Gastrocnemius medialis (tissue), 4 donors: ENCODE measurements at regions not wholly inside any gene's neighbourhood (a gene's known extent, or its start where the extent isn't known, plus 50 kb on each side); places are given as distances from the start of the nearest gene placed in this dataset.

Experiments
- ATAC-seq, 2 donors: fragments of 150-250 bp; one replicate each; pipeline ENCODE4 v1.9.1; 2016
- DNase-seq, 2 donors: peaks; one replicate each; pipeline ENCODE4 v3.0.0-alpha.2; 2019
- H3K27ac ChIP-seq, 4 donors: fragments of 200-600 bp; sonication (generic); 1 replicate in 1 of 4; 2 replicates in 3 of 4; pipeline ENCODE4 v1.5.1; 2016 to 2018; ENCODE audit warnings: mild to moderate bottlenecking in 2 of 4, moderate library complexity in 1 of 4
- H3K27me3 ChIP-seq, 3 donors: fragments of 200-600 bp; sonication (generic) in 2 of 3; 1 replicate in 1 of 3; 2 replicates in 2 of 3; pipeline versions ENCODE4 v1.5.1 to v1.6.0; 2016 to 2019; ENCODE audit warnings: mild to moderate bottlenecking in 1 of 3, moderate library complexity in 1 of 3
- H3K36me3 ChIP-seq, 2 donors: fragments of 200-600 bp; sonication (generic) in 1 of 2; one replicate each; pipeline ENCODE4 v1.5.1; 2017 to 2018
- H3K4me1 ChIP-seq, 2 donors: fragments of 200-600 bp; sonication (generic) in 1 of 2; one replicate each; pipeline ENCODE4 v1.5.1; 2016 to 2017; ENCODE audit warnings: mild to moderate bottlenecking in 2 of 2
- H3K4me3 ChIP-seq, 4 donors: fragments of 200-600 bp; sonication (generic) in 3 of 4; 1 replicate in 1 of 4; 2 replicates in 3 of 4; pipeline ENCODE4 v1.5.1; 2016 to 2019; ENCODE audit warnings: mild to moderate bottlenecking in 2 of 4
- H3K9me3 ChIP-seq, 3 donors: fragments of 200-600 bp; sonication (generic) in 2 of 3; 1 replicate in 1 of 3; 2 replicates in 2 of 3; pipeline ENCODE4 v1.5.1; 2016 to 2019
- CTCF ChIP-seq, 5 experiments: fragments of 450-650 bp in 3 of 5; fragments of 200-600 bp in 2 of 5; sonication (generic) in 2 of 5; IDR thresholded peaks in 4 of 5; conservative IDR thresholded peaks in 1 of 5; 1 replicate in 4 of 5; 2 replicates in 1 of 5; pipeline ENCODE4 v1.5.1; 2016 to 2019; ENCODE audit warnings: antibody characterized with exemption in 5 of 5, mild to moderate bottlenecking in 3 of 5, moderate library complexity in 3 of 5
- POLR2A ChIP-seq, 2 donors: fragments of 450-650 bp; IDR thresholded peaks; one replicate each; pipeline ENCODE4 v1.6.1; 2017; ENCODE audit warnings: antibody characterized with exemption in 2 of 2, mild to moderate bottlenecking in 2 of 2, moderate library complexity in 2 of 2
- in situ Hi-C, 4 donors: fragments of 200-750 bp; cut with MboI; loops; one replicate each; pipeline versions ENCODE4 v1.15.0 to v1.8.0; 2017; ENCODE audit warnings: low sequenced_read_pairs in 4 of 4
- intact Hi-C: fragments of 100-400 bp; cut with DNase I; formaldehyde crosslinking; loops from one replicate; pipeline ENCODE4 v1.15.1; 2023; ENCODE audit warnings: low total_unique reads

GRCh38 chr20:40838509-40838908 lies 149.5 kb upstream of the MAFB start:
- intact Hi-C loops: no loop called here
- H3K9me3 ChIP-seq: peaks cover 0 to 3% (median 0%) of the 10 kb centered on the region in 3 donors
- no peak overlapping the region for H3K4me3 ChIP-seq
- DNase-seq (no peak), ATAC-seq (no peak)
- no peaks in the 10 kb centered on the region for H3K36me3 ChIP-seq
- H3K27ac ChIP-seq: no peak overlapping the region
- no peaks in the 10 kb centered on the region for H3K27me3 ChIP-seq
- in situ Hi-C loops: no loop called here
- H3K4me1 ChIP-seq: no peaks in the 10 kb centered on the region
- TF ChIP-seq CTCF (IDR thresholded peaks at IDR 0.05 in 4 of 5, conservative IDR thresholded peaks at IDR 0.05 in 1 of 5) (no peak), POLR2A (IDR thresholded peaks at IDR 0.05) (no peak)

- in situ Hi-C loops (no loop called here), intact Hi-C loops (no loop called here)
- ATAC-seq: no peak
- H3K36me3 ChIP-seq: no peaks in the 10 kb centered on the region
- no peak overlapping the region for H3K27ac ChIP-seq
- H3K9me3 ChIP-seq: no peaks in the 10 kb centered on the region
- H3K4me1 ChIP-seq: no peaks in the 10 kb centered on the region
- H3K4me3 ChIP-seq: no peak overlapping the region
- no peaks in the 10 kb centered on the region for H3K27me3 ChIP-seq
- no peak for DNase-seq
- TF ChIP-seq POLR2A (IDR thresholded peaks at IDR 0.05) (no peak), CTCF (IDR thresholded peaks at IDR 0.05 in 4 of 5, conservative IDR thresholded peaks at IDR 0.05 in 1 of 5) (no peak)
Measured at GRCh38 chr20:40843251-40843650, 154.2 kb upstream of the MAFB start.

DNA sequence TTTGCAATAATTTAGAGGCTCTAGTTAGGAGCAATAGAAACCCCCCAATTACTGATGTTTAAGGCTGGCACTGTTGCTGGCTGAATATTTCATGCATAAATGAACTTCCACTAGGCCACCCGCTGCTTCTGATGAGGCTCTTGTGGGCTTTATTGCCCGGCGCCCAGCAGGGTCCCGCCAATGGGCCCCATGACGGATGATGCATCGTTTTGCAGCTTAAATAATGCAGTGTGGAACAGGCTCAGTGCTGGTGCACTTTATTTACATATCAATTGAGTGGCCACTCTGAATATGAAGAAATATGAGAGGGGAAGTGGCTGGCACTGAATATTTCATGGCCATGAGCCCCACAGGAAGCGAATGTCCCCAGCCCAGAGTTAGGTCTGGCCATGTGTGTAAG lies 155.3 kb upstream of the MAFB start:
- intact Hi-C loops: no loop called here
- in situ Hi-C loops: no loop called here
- TF ChIP-seq CTCF (IDR thresholded peaks at IDR 0.05 in 4 of 5, conservative IDR thresholded peaks at IDR 0.05 in 1 of 5): no peak
- TF ChIP-seq POLR2A (IDR thresholded peaks at IDR 0.05): no peak
- Histone ChIP-seq H3K27ac (no peak overlapping the region), H3K4me1 (no peaks in the 10 kb centered on the region), H3K9me3 (no peaks in the 10 kb centered on the region), H3K36me3 (no peaks in the 10 kb centered on the region), H3K4me3 (no peak overlapping the region), H3K27me3 (no peaks in the 10 kb centered on the region)
- ATAC-seq: no peak
- no peak for DNase-seq

DNA sequence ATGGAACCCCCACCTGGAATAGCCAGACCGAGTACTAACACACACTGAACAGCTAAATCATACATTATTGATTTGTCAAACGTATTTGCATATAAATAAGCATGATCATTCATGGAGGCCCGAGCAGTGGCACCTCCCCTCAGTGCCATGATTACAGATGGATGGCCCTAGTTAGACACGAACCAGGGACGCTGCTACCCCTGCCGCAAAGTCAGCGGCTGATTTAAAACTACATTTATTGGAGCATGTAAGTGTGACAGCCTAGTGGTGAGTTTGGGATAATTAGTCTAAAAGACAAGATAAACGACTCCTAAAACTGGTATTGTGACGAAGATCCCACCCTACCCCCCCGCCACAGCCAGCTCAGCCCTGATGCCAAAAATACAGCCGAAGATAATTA lies 159.1 kb upstream of the MAFB start:
- Histone ChIP-seq H3K4me1 (no peaks in the 10 kb centered on the region), H3K4me3 (no peak overlapping the region), H3K27me3 (no peaks in the 10 kb centered on the region), H3K36me3 (no peaks in the 10 kb centered on the region), H3K27ac (no peak overlapping the region), H3K9me3 (no peaks in the 10 kb centered on the region)
- in situ Hi-C loops (no loop called here), intact Hi-C loops (no loop called here)
- no peak for TF ChIP-seq POLR2A (IDR thresholded peaks at IDR 0.05)
- TF ChIP-seq CTCF (IDR thresholded peaks at IDR 0.05 in 4 of 5, conservative IDR thresholded peaks at IDR 0.05 in 1 of 5): no peak
- DNase-seq (no peak), ATAC-seq (no peak)

DNA sequence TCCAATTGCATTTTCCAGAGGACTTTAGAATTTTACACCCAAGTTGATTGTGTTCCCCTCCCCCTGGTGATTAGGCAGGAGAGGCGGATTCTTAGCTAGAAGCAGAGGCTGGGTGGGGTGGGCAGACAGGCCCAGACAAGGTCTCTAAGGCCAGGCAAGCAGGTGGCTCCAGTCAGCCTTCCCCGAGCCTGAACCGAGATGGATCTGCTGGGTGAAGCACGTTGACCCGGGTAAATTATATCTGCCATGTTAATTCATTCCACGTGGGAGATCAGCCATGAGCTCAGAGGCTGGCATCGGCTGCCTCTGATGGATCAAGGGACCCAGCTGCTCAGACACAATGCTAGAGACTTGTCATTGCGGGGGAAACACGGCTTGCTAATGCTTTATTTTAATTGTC lies 159.5 kb upstream of the MAFB start:
- no peak overlapping the region for H3K27ac ChIP-seq
- ATAC-seq: no peak
- H3K4me3 ChIP-seq: no peak overlapping the region
- no peak for DNase-seq
- no peaks in the 10 kb centered on the region for H3K27me3 ChIP-seq
- intact Hi-C loops: no loop called here
- no peaks in the 10 kb centered on the region for H3K9me3 ChIP-seq
- TF ChIP-seq POLR2A (IDR thresholded peaks at IDR 0.05): no peak
- TF ChIP-seq CTCF (IDR thresholded peaks at IDR 0.05 in 4 of 5, conservative IDR thresholded peaks at IDR 0.05 in 1 of 5): no peak
- H3K4me1 ChIP-seq: no peaks in the 10 kb centered on the region
- H3K36me3 ChIP-seq: no peaks in the 10 kb centered on the region
- in situ Hi-C loops: no loop called here
